Loucy (cell line): ENCODE measurements at regions not wholly inside any gene's neighbourhood (a gene's known extent, or its start where the extent isn't known, plus 50 kb on each side); places are given as distances from the start of the nearest gene placed in this dataset.

Experiments
- EZH2phosphoT487 ChIP-seq: fragments of 200-600 bp; IDR thresholded peaks from 2 replicates; pipeline ENCODE4 v1.6.1; 2018; ENCODE audit warnings: antibody characterized with exemption, mild to moderate bottlenecking, moderate library complexity, borderline replicate concordance
- TF ChIP-seq, protein P1 (sequence below): fragments of 200-600 bp; sonication (generic); conservative IDR thresholded peaks from 2 replicates; pipeline ENCODE4 v1.5.1; 2014; ENCODE audit warnings: mild to moderate bottlenecking, antibody characterized with exemption, low read length

DNA sequence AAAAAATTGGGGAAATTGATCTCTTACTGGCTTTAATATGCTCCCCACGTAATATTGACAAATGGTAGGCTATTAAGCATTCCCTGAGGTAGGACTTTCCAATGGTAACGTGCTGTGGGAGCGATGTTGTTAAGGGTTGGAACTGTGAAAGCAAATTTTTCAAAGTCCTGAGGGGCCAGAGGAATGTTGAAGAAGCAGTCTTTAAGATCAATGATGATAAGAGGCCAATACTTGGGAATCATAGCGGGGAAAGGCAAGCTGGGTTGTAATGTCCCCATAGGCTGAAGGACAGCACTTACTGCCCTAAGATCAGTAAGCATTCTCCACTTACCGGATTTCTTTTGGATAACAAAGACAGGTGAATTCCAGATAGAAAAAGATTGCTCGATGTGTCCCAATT lies 69.6 kb upstream of the ARL4D start:
- TF ChIP-seq, protein P1, sequence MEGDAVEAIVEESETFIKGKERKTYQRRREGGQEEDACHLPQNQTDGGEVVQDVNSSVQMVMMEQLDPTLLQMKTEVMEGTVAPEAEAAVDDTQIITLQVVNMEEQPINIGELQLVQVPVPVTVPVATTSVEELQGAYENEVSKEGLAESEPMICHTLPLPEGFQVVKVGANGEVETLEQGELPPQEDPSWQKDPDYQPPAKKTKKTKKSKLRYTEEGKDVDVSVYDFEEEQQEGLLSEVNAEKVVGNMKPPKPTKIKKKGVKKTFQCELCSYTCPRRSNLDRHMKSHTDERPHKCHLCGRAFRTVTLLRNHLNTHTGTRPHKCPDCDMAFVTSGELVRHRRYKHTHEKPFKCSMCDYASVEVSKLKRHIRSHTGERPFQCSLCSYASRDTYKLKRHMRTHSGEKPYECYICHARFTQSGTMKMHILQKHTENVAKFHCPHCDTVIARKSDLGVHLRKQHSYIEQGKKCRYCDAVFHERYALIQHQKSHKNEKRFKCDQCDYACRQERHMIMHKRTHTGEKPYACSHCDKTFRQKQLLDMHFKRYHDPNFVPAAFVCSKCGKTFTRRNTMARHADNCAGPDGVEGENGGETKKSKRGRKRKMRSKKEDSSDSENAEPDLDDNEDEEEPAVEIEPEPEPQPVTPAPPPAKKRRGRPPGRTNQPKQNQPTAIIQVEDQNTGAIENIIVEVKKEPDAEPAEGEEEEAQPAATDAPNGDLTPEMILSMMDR = no peak
- no peak for TF ChIP-seq EZH2phosphoT487
